ENCODE measurements at regions not wholly inside any gene's neighbourhood (a gene's known extent, or its start where the extent isn't known, plus 50 kb on each side); places are given as distances from the start of the nearest gene placed in this dataset.
"Not testable (repeated sequence)": the region's sequence is repeated elsewhere in the genome, so short reads cannot be mapped to it uniquely, and the experiment has no call there.

DNA sequence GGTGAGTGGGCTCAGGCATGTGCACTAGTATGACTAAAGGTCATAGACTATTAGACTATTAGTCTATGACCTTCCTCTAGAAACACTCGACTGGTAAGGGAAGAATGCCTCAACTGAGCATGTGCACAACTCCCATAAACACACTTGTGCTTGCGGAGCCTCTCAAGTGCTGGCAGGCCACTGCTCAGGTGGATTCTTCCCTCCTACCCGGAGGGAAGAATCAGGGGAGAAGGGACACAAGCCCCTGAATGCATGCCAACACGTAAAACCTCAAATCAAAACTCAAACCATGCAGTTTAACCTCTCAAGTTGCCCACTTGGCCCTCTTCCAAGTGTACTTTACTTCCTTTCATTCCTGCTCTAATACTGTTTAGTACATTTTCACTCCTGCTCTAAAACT lies 287.6 kb upstream of the SGCG start:
- H3K4me3 ChIP-seq (ENCODE audit: low read length): no peak overlapping the region
- no peak for DNase-seq (ENCODE audit: low read depth)
- TF ChIP-seq, protein P1, sequence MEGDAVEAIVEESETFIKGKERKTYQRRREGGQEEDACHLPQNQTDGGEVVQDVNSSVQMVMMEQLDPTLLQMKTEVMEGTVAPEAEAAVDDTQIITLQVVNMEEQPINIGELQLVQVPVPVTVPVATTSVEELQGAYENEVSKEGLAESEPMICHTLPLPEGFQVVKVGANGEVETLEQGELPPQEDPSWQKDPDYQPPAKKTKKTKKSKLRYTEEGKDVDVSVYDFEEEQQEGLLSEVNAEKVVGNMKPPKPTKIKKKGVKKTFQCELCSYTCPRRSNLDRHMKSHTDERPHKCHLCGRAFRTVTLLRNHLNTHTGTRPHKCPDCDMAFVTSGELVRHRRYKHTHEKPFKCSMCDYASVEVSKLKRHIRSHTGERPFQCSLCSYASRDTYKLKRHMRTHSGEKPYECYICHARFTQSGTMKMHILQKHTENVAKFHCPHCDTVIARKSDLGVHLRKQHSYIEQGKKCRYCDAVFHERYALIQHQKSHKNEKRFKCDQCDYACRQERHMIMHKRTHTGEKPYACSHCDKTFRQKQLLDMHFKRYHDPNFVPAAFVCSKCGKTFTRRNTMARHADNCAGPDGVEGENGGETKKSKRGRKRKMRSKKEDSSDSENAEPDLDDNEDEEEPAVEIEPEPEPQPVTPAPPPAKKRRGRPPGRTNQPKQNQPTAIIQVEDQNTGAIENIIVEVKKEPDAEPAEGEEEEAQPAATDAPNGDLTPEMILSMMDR (conservative IDR thresholded peaks at IDR 0.05; ENCODE audit: low read depth, low read length): no peak

DNA sequence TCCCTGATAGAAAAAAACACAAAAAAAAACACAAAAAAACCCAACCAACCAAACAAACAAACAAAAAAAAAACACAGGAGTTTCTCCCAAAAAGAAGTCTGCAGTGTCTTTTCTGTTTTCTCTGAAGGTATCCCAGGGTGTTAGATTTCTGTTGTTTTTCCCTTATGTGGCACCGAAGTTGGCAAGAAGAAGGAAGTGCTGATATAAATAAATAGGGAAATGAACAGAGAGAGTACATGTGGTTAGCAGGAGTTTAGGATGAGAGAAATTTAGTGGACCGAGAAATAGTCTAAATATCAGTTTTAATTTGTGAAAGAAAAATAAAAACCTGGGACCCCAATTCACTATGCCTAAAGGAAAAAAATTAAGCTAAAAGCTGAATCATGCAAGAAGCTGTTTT lies 287.0 kb upstream of the SGCG start:
- no peak for DNase-seq (ENCODE audit: low read depth)
- TF ChIP-seq, protein P1 (conservative IDR thresholded peaks at IDR 0.05; ENCODE audit: low read depth, low read length): no peak
- no peak overlapping the region for H3K4me3 ChIP-seq (ENCODE audit: low read length)

DNA sequence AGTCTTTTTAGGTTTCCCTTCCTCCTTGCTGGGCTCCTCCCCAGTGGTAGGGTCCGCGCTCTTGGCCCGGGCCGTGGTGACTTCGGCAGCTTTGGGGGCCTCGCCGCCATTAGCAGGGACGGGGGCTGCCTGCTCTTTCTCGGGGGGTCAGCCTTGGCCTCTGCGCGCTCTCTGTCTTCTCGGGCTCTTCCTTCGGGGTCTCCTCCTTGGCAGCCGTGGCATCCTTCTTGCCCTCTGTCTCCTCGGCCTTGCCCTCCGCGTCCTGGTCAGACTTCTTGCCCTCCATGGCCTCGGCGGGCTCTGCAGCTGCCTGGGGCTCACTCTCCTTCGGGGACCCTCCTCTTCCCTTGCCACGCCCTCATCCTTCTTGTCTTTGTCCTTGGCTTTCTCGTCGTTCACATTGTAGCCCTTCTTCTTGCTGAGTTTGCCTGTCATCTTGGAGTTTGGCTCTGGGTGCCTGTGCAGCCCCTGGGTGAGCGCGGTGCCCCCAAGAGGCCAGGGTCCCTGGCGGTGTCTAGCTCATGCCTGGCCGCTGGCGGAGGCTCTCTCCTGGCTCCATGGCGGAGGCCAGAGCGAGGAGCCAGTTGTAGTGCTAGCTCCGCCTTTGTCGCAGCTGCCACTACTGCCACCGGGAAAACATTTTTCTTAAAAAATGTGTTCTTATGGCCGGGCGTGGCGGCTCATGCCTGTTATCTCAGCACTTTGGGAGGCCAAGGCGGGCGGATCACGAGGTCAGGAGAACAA lies 283.0 kb upstream of the SGCG start:
- TF ChIP-seq, protein P1 (conservative IDR thresholded peaks at IDR 0.05; ENCODE audit: low read depth, low read length): no peak
- no peak for DNase-seq (ENCODE audit: low read depth)

DNA sequence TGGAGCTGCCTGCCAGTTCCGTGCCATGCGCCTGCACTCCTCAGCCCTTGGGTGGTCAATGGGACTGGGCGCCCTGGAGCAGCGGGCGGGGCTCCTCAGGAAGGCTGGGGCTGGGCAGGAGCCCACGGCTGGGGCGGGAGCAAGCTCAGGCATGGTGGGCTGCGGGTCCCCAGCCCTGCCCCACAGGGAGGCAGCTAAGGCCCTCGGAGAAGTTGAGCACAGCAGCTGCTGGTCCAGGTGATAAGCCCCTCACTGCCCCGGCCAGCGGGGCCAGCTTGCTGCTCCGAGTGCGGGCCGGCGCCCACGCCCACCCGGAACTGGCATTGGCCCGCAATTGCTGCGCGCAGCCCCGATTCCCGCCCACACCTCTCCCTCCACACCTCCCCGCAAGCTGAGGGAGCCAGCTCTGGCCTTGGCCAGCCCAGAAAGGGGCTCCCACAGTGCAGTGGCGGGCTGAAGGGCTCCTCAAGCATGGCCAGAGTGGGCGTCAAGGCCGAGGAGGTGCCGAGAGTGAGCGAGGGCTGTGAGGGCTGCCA lies 280.3 kb upstream of the SGCG start:
- not testable (repeated sequence) for DNase-seq (ENCODE audit: low read depth); H3K4me3 ChIP-seq (ENCODE audit: low read length)

More for the DNA sequence above, 283.0 kb upstream of the SGCG start:
- no peak overlapping the region for H3K4me3 ChIP-seq (ENCODE audit: low read length)

DNA sequence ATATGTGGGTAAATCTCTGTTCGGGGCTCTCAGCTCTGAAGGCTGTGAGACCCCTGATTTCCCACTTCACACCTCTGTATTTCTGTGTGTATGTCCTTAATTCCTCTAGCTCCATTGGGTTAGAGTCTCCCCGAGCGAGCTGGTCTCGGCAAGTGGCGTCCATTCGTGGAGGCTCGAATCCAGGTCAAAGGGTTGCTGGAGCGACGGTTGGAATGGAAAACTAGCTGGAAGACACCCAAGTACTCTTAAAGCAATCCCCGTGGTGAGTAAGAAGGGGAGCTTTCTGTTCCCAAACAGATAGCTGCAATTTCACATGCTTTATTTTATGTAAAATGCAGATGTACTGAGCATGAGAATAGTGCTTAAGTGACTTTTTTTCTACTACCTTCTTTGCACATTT lies 277.5 kb upstream of the SGCG start:
- TF ChIP-seq, protein P1 (conservative IDR thresholded peaks at IDR 0.05; ENCODE audit: low read depth, low read length): no peak
- DNase-seq (ENCODE audit: low read depth): no peak
- H3K4me3 ChIP-seq (ENCODE audit: low read length): no peak overlapping the region

DNA sequence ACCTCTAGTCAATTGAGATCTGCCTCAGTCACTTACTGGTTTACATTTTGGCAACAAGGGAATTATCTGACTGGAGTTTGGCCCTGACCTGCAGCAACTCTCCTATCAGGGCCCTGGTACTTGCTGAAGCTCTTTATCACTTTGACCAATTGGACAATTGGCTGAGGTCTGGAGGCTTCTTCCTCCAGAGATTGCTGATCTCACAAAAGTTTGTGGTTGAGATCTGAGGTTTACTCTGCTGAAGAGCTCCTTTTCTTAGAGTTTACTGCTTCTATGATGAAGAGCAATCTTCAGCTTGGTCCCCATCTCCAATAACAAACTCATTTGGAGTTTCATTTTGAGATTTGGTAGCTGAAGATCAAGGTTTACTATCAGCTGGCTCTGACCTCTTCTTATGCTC lies 276.9 kb upstream of the SGCG start:
- TF ChIP-seq, protein P1 (conservative IDR thresholded peaks at IDR 0.05; ENCODE audit: low read depth, low read length): no peak
- no peak overlapping the region for H3K4me3 ChIP-seq (ENCODE audit: low read length)
- DNase-seq (ENCODE audit: low read depth): no peak

DNA sequence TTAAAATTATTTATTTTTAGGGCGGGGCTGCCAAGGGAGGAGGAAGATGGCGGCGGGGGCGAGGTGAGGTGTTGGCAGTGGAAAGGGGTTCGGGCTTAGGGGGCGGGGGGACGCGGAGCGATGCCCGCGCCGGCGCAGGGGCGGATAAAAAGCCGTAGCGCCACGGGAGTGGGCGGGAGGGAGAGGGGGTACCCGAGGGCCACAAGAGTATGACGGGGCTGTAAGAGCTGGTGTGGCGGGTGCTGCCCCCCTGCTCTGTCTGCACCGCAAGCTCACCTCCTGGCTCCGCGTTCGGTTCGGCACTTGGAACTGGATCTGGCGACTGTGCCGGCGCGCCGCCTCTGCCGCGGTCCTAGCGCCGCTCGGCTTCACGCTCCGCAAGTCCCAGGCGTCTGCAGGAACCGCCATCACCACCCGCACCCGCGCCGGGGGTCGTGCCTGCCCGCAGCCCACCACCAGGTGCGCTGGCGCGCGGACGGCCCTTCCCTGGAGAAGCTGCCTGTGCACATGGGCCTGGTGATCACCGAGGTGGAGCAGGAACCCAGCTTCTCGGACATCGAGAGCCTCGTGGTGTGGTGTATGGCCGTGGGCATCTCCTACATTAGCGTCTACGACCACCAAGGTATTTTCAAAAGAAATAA lies 265.2 kb upstream of the SGCG start:
- DNase-seq (ENCODE audit: low read depth): peak; percentile 44
- peak overlapping the region; percentile 75 for H3K4me3 ChIP-seq (ENCODE audit: low read length)
- TF ChIP-seq, protein P1 (conservative IDR thresholded peaks at IDR 0.05; ENCODE audit: low read depth, low read length): no peak

DNA sequence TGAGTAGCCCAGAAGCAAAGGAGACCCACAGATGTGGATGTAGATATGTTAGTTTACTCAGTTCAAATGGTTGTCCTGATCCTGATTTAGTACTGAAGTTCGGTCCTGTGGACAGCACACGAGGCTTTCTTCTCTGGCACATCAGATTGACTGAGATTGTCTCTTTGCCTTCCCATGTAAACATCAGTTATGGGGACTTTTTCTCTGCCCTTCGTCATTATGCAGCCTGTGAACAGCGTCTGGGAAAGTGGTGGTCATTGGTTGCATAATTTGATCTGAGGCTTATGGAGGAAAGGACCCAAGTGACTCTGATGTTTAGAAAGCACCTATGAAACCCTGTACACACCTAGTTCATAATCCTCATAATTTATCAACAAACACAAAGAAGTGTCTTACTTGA lies 264.5 kb upstream of the SGCG start:
- DNase-seq (ENCODE audit: low read depth): not testable (repeated sequence)
- peak overlapping the region; percentile 75 for H3K4me3 ChIP-seq (ENCODE audit: low read length)

Data from retinal pigment epithelial cell (primary cell).